Central memory CD8-positive, alpha-beta T cell (primary cell): ENCODE measurements at regions not wholly inside any gene's neighbourhood (a gene's known extent, or its start where the extent isn't known, plus 50 kb on each side); places are given as distances from the start of the nearest gene placed in this dataset.

ENCODE experiments used
- ATAC-seq: fragments of 150-1000 bp; cut with Tn5 transposase; replicated peaks from 2 replicates; pipeline ENCODE4 v1.10.0; 2022; ENCODE audit warnings: mild to moderate bottlenecking, moderate FRiP score, moderate number of reproducible peaks; ENCODE audit not compliant: poor library complexity, severe bottlenecking; ENCODE audit errors: extremely low read depth
- DNase-seq, 2 donors: peaks; one replicate each; pipeline ENCODE4 v3.0.0; 2021; ENCODE audit warnings: low spot score in 2 of 2
- H3K27ac Mint-ChIP-seq: one replicate; pipeline ENCODE4 v1.8.0; 2022; ENCODE audit warnings: low read depth, mild to moderate bottlenecking, moderate library complexity, mixed read lengths
- H3K27me3 Mint-ChIP-seq: one replicate; pipeline ENCODE4 v1.8.0; 2022; ENCODE audit warnings: mixed read lengths
- H3K36me3 Mint-ChIP-seq: one replicate; pipeline ENCODE4 v1.8.0; 2022; ENCODE audit warnings: mild to moderate bottlenecking, moderate library complexity, mixed read lengths; ENCODE audit not compliant: insufficient read depth
- H3K4me1 Mint-ChIP-seq: one replicate; pipeline ENCODE4 v1.8.0; 2022; ENCODE audit warnings: mixed read lengths
- H3K4me3 Mint-ChIP-seq: one replicate; pipeline ENCODE4 v1.8.0; 2022; ENCODE audit warnings: mild to moderate bottlenecking, moderate library complexity, mixed read lengths
- H3K9me3 Mint-ChIP-seq: one replicate; pipeline ENCODE4 v1.8.0; 2022; ENCODE audit warnings: mixed read lengths

- Mint-ChIP-seq H3K27ac (no peak overlapping the region), H3K36me3 (no peaks in the 10 kb centered on the region), H3K4me1 (no peaks in the 10 kb centered on the region), H3K9me3 (peaks cover 16% of the 10 kb centered on the region), H3K4me3 (no peak overlapping the region), H3K27me3 (no peaks in the 10 kb centered on the region)
- no peak for ATAC-seq
- no peak for DNase-seq
Observed at GRCh38 chr2:164439885-164440284, 181.4 kb downstream of the GRB14 start.

DNA sequence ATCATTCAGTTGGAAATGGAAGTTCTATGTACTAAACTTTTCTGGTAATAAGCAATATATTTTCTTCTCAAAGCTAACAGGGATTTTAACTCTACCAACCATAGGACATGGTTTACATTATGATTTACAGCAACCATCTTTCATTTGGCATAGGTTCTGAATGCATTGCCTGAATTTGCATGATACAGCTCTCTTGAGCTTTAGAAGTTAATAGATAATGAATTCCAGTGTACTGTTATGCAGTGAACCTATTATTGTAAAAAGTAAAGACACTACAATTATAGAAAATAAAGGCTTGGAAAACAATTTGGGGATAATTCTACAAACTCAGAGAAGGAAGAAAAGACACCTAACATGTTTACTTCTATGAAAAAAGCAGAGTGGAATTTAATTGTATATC lies 182.0 kb downstream of the GRB14 start:
- ATAC-seq (no peak), DNase-seq (no peak)
- Mint-ChIP-seq H3K27me3 (no peaks in the 10 kb centered on the region), H3K27ac (no peak overlapping the region), H3K4me1 (no peaks in the 10 kb centered on the region), H3K9me3 (peaks cover 16% of the 10 kb centered on the region), H3K36me3 (no peaks in the 10 kb centered on the region), H3K4me3 (no peak overlapping the region)

- no peaks in the 10 kb centered on the region for H3K4me1 Mint-ChIP-seq
- no peak for DNase-seq
- H3K27me3 Mint-ChIP-seq, result no peaks in the 10 kb centered on the region
Observed at GRCh38 chr2:164438490-164439205, 182.6 kb downstream of the GRB14 start.

DNA sequence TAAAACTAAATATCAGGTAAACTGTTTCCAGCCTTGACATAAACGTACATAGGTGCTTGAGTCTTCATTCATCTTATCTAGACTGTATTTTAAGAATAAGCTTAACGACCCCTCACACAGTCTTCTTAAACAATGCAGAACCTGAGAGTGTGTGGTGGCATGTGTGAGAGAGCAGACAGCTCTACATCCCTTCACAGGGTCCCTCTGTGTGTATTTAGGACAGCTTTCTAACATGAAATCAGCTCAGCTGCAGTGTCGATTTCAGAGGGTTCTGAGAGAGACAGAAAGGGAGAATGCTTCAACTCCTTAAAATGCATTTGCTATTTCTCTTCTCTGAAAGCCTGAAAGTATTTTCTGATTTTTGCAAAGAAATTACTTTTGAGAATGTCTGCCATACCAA lies 185.2 kb downstream of the GRB14 start:
- no peaks in the 10 kb centered on the region for H3K36me3 Mint-ChIP-seq
- DNase-seq (no peak), ATAC-seq (no peak)
- no peak overlapping the region for H3K4me3 Mint-ChIP-seq
- peaks cover 4% of the 10 kb centered on the region for H3K9me3 Mint-ChIP-seq
- no peaks in the 10 kb centered on the region for H3K4me1 Mint-ChIP-seq
- no peak overlapping the region for H3K27ac Mint-ChIP-seq
- H3K27me3 Mint-ChIP-seq, result no peaks in the 10 kb centered on the region

More at GRCh38 chr2:164438490-164439205, 182.6 kb downstream of the GRB14 start:
- no peak for ATAC-seq
- Mint-ChIP-seq H3K27ac (no peak overlapping the region), H3K4me3 (no peak overlapping the region), H3K9me3 (peaks cover 16% of the 10 kb centered on the region), H3K36me3 (no peaks in the 10 kb centered on the region)

- Mint-ChIP-seq H3K27ac (no peak overlapping the region), H3K36me3 (no peaks in the 10 kb centered on the region), H3K27me3 (no peaks in the 10 kb centered on the region), H3K4me1 (no peaks in the 10 kb centered on the region), H3K9me3 (peaks cover 7% of the 10 kb centered on the region), H3K4me3 (no peak overlapping the region)
- no peak for DNase-seq
- ATAC-seq, result no peak
Observed at GRCh38 chr2:164430166-164430783, 191.0 kb downstream of the GRB14 start.

DNA sequence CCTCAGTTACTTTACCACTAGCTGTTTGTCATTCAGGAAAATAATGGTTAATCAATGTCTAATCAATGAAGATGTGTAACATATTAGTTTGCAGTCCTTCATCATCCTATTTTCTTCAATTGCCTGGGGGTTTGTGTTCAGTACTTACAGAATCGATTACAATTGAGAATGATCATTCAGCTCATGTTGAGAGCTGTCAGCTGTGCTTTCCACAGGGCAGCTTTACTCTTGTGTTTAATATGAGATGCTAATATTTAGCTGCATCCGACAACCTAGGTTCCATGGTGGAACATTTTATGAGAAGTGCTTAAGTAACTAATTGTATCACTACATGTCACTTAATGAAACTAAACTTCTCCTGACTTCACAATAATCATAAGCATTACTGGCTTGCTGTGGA lies 191.9 kb downstream of the GRB14 start:
- Mint-ChIP-seq H3K27ac (no peak overlapping the region), H3K9me3 (peaks cover 7% of the 10 kb centered on the region), H3K27me3 (no peaks in the 10 kb centered on the region), H3K36me3 (no peaks in the 10 kb centered on the region), H3K4me3 (no peak overlapping the region), H3K4me1 (no peaks in the 10 kb centered on the region)
- no peak for ATAC-seq
- DNase-seq, result no peak

DNA sequence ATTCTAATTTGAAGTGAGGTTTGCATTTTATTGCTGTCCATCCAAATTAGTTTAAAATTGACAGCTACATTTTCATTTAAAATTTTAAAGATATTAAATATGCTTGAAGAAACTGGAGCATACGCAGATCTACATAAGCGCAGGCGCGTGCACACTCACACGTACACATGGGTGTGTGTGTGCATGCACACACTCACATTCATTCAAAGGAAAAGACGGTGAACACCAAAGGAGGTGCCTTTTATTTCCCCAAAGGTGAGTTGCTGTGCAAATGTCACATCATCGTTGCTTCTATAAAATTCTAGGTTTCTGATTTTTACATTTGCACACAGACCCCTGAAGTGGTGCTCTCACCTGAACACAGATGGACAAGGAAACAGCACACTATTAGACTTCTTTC lies 194.2 kb downstream of the GRB14 start:
- Mint-ChIP-seq H3K36me3 (no peaks in the 10 kb centered on the region), H3K27ac (no peak overlapping the region), H3K4me1 (no peaks in the 10 kb centered on the region), H3K27me3 (no peaks in the 10 kb centered on the region), H3K4me3 (no peak overlapping the region), H3K9me3 (peaks cover 7% of the 10 kb centered on the region)
- DNase-seq, result no peak
- no peak for ATAC-seq

GRCh38 chr2:164420787-164421186 lies 200.5 kb downstream of the GRB14 start:
- no peak for DNase-seq
- Mint-ChIP-seq H3K36me3 (no peaks in the 10 kb centered on the region), H3K27ac (no peak overlapping the region), H3K4me1 (no peaks in the 10 kb centered on the region), H3K9me3 (peaks cover 9% of the 10 kb centered on the region), H3K27me3 (no peaks in the 10 kb centered on the region), H3K4me3 (no peak overlapping the region)
- no peak for ATAC-seq

GRCh38 chr2:164412831-164413230 lies 208.5 kb downstream of the GRB14 start:
- Mint-ChIP-seq H3K27me3 (no peaks in the 10 kb centered on the region), H3K4me3 (no peak overlapping the region), H3K27ac (no peak overlapping the region), H3K4me1 (no peaks in the 10 kb centered on the region), H3K9me3 (peaks cover 25% of the 10 kb centered on the region), H3K36me3 (peaks cover 2% of the 10 kb centered on the region)
- no peak for DNase-seq
- no peak for ATAC-seq

DNA sequence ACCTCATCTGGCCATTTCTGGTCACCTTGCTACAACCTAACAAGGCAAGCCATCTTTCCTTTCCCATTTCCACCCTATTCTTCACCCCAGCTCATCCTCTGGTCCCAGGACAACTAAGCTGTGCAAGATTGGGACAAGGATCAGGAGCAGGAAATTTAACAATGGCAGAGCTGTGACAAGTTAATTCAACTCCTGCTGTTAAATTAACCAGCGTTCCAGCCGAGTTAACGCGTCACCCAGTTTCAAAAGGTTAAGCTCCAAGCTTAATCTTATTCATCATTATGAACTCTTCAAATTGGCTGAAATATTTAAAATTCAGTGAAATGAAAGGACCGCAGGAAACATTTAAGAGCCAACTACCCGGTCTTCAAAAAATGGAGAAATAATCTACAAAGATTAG lies 231.9 kb downstream of the GRB14 start:
- Mint-ChIP-seq H3K27me3 (no peaks in the 10 kb centered on the region), H3K27ac (no peak overlapping the region), H3K4me1 (no peaks in the 10 kb centered on the region), H3K9me3 (peaks cover 11% of the 10 kb centered on the region), H3K4me3 (no peak overlapping the region), H3K36me3 (no peaks in the 10 kb centered on the region)
- no peak for ATAC-seq
- no peak for DNase-seq

GRCh38 chr2:164388511-164388910 lies 232.8 kb downstream of the GRB14 start:
- Mint-ChIP-seq H3K27me3 (no peaks in the 10 kb centered on the region), H3K27ac (no peak overlapping the region), H3K4me3 (no peak overlapping the region), H3K9me3 (peaks cover 11% of the 10 kb centered on the region), H3K36me3 (no peaks in the 10 kb centered on the region), H3K4me1 (no peaks in the 10 kb centered on the region)
- ATAC-seq (no peak), DNase-seq (no peak)

DNA sequence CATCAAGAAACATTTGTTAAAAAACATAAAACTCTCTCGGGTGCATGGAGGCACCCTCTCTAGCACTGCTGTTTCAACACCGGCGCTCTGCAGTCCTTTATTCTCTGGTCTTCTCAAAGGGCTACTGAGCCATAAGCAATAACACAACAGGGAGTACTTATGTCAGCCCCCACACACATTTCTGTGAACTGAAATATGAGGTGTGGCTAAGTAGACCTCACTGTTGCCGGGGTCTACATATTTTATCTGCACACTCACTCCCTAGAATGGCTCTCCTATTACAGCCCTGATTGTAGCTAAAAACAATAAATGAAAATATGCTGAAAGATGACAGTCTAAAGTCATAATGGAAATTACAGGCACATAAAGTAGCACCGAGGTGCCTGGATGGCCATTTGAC lies 235.1 kb downstream of the GRB14 start:
- no peaks in the 10 kb centered on the region for H3K4me1 Mint-ChIP-seq
- H3K4me3 Mint-ChIP-seq, result no peak overlapping the region
- ATAC-seq, result no peak
- no peaks in the 10 kb centered on the region for H3K27me3 Mint-ChIP-seq
- DNase-seq, result no peak
- no peaks in the 10 kb centered on the region for H3K36me3 Mint-ChIP-seq
- H3K27ac Mint-ChIP-seq, result no peak overlapping the region
- peaks cover 13% of the 10 kb centered on the region for H3K9me3 Mint-ChIP-seq

GRCh38 chr2:164384434-164384833 lies 236.8 kb downstream of the GRB14 start:
- Mint-ChIP-seq H3K4me1 (no peaks in the 10 kb centered on the region), H3K36me3 (no peaks in the 10 kb centered on the region), H3K9me3 (peaks cover 5% of the 10 kb centered on the region), H3K27ac (no peak overlapping the region), H3K4me3 (no peak overlapping the region), H3K27me3 (no peaks in the 10 kb centered on the region)
- DNase-seq, result no peak
- ATAC-seq, result no peak
